Neuronal stem cell (in vitro differentiated cells): ENCODE measurements at regions not wholly inside any gene's neighbourhood (a gene's known extent, or its start where the extent isn't known, plus 50 kb on each side); places are given as distances from the start of the nearest gene placed in this dataset.

Source experiments
- DNase-seq: peaks from one replicate; pipeline ENCODE4 v3.0.0-alpha.2; 2013; ENCODE audit warnings: low spot score
- H2AFZ ChIP-seq: one replicate; pipeline ENCODE4 v1.6.1; 2013; ENCODE audit warnings: mild to moderate bottlenecking, low read length, inconsistent platforms
- H2AK5ac ChIP-seq: 2 replicates; pipeline ENCODE4 v1.6.1; 2013; ENCODE audit warnings: low read depth, mild to moderate bottlenecking, inconsistent platforms, low read length, moderate library complexity, mixed read lengths
- H2BK120ac ChIP-seq: 2 replicates; pipeline ENCODE4 v1.6.1; 2013; ENCODE audit warnings: low read depth, mild to moderate bottlenecking, inconsistent platforms, low read length, moderate library complexity, mixed read lengths
- H2BK12ac ChIP-seq: one replicate; pipeline ENCODE4 v1.6.1; 2013; ENCODE audit warnings: low read length, inconsistent platforms
- H2BK15ac ChIP-seq: 2 replicates; pipeline ENCODE4 v1.6.1; 2013; ENCODE audit warnings: mild to moderate bottlenecking, low read length, inconsistent platforms, mixed read lengths
- H2BK5ac ChIP-seq: one replicate; pipeline ENCODE4 v1.6.1; 2013; ENCODE audit warnings: inconsistent platforms, mild to moderate bottlenecking, low read length, moderate library complexity
- H3K14ac ChIP-seq: one replicate; pipeline ENCODE4 v1.6.1; 2013; ENCODE audit warnings: low read length, inconsistent platforms
- H3K18ac ChIP-seq: 2 replicates; pipeline ENCODE4 v1.6.1; 2013; ENCODE audit warnings: low read length, inconsistent platforms
- H3K23ac ChIP-seq: 2 replicates; pipeline ENCODE4 v1.6.1; 2013; ENCODE audit warnings: low read depth, mild to moderate bottlenecking, mixed read lengths, low read length, inconsistent platforms; ENCODE audit not compliant: poor library complexity
- H3K27ac ChIP-seq: replicated peaks from 3 replicates; pipeline ENCODE4 v1.5.1; 2013; ENCODE audit warnings: low read length, inconsistent platforms
- H3K27me3 ChIP-seq, 3 experiments: 2 replicates each; pipeline ENCODE4 v1.6.1; 2013; ENCODE audit warnings: low read length in 3 of 3, mild to moderate bottlenecking in 2 of 3, inconsistent platforms in 1 of 3, low read depth in 1 of 3, mixed read lengths in 1 of 3, moderate library complexity in 1 of 3; ENCODE audit not compliant: control insufficient read depth in 3 of 3, insufficient read depth in 3 of 3
- H3K36me3 ChIP-seq, 2 donors: replicated peaks in 1 of 2; 2 replicates each; pipeline ENCODE4 v1.6.1; 2013; ENCODE audit warnings: low read length in 2 of 2; ENCODE audit not compliant: control insufficient read depth in 2 of 2, insufficient read depth in 2 of 2
- H3K4ac ChIP-seq: 2 replicates; pipeline ENCODE4 v1.6.1; 2013; ENCODE audit warnings: inconsistent platforms, mild to moderate bottlenecking, low read length, moderate library complexity
- H3K4me1 ChIP-seq, 2 donors: 1 replicate in 1 of 2; 2 replicates in 1 of 2; pipeline ENCODE4 v1.6.1; 2013; ENCODE audit warnings: low read length in 2 of 2, low read depth in 1 of 2; ENCODE audit not compliant: control insufficient read depth in 2 of 2, insufficient read depth in 1 of 2
- H3K4me2 ChIP-seq: one replicate; pipeline ENCODE4 v1.6.1; 2013; ENCODE audit warnings: mild to moderate bottlenecking, low read length, inconsistent platforms; ENCODE audit not compliant: insufficient read depth, poor library complexity, severe bottlenecking
- H3K4me3 ChIP-seq, 2 donors: 2 replicates each; pipeline ENCODE4 v1.5.1; 2013; ENCODE audit warnings: low read length in 2 of 2, mild to moderate bottlenecking in 2 of 2, inconsistent platforms in 1 of 2, moderate library complexity in 1 of 2
- H3K79me1 ChIP-seq: one replicate; pipeline ENCODE4 v1.6.1; 2013; ENCODE audit warnings: low read depth, mild to moderate bottlenecking, inconsistent platforms, low read length, moderate library complexity
- H3K9ac ChIP-seq: one replicate; pipeline ENCODE4 v1.6.1; 2013; ENCODE audit warnings: mild to moderate bottlenecking, low read depth, low read length, inconsistent platforms; ENCODE audit not compliant: poor library complexity
- H3K9me3 ChIP-seq, 2 donors: replicated peaks in 1 of 2; 2 replicates each; pipeline versions ENCODE3 to v1.6.1; 2013; ENCODE audit warnings: low read length in 2 of 2, mild to moderate bottlenecking in 2 of 2, inconsistent platforms in 1 of 2, low read depth in 1 of 2, mixed read lengths in 1 of 2, moderate library complexity in 1 of 2; ENCODE audit not compliant: control insufficient read depth in 2 of 2, insufficient read depth in 1 of 2
- H4K8ac ChIP-seq: one replicate; pipeline ENCODE4 v1.6.1; 2013; ENCODE audit warnings: low read depth, mild to moderate bottlenecking, inconsistent platforms, low read length, moderate library complexity
- H4K91ac ChIP-seq: one replicate; pipeline ENCODE4 v1.6.1; 2013; ENCODE audit warnings: low read length, low read depth, mild to moderate bottlenecking, inconsistent platforms; ENCODE audit not compliant: poor library complexity
- WGBS, 2 donors: extraction: QIAGEN DNeasy Blood & Tissue Kit; methylation state at CpG; one replicate each; pipeline ENCODE4 v1.1.7; 2013; ENCODE audit warnings: missing lambda C conversion rate in 2 of 2, mixed read lengths in 1 of 2; ENCODE audit not compliant: insufficient read length in 2 of 2, insufficient replicate concordance in 1 of 2; ENCODE audit errors: extremely low coverage in 2 of 2; 5-methylcytosine and 5-hydroxymethylcytosine counted together

DNA sequence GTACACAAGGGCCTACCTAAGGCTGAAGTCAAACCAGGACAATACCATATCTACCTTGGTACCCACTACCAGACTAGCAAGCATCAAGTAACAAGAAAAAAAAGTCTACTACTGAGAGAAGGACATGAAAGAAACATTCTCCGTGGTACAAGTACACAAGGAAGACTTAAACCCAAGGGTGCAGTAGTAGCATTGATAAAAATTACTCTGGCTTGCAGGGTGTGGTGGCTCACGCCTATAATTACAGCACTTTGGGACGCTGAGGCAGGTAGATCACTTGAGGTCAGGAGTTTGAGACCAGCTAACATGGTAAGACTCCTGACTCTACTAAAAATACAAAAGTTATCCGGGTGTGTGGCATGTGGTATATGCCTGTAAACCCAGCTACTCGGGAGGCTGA, 386.5 kb upstream of the PMFBP1 start:
- H2BK120ac ChIP-seq = no peak overlapping the region
- H4K91ac ChIP-seq = no peak overlapping the region
- no peak overlapping the region for H3K14ac ChIP-seq
- H2AK5ac ChIP-seq = no peak overlapping the region
- no peak overlapping the region for H3K27ac ChIP-seq
- H3K9me3 ChIP-seq = no peaks in the 10 kb centered on the region
- no peak overlapping the region for H2BK15ac ChIP-seq
- no peak overlapping the region for H2BK12ac ChIP-seq
- H3K9ac ChIP-seq = no peak overlapping the region
- H2AFZ ChIP-seq = no peak overlapping the region
- no CpG with 5 or more reads among the region's 5 CpGs for WGBS, 2 donors
- H3K4ac ChIP-seq = no peak overlapping the region
- peaks cover 0 to 7% of the 10 kb centered on the region in 2 donors for H3K4me1 ChIP-seq
- H4K8ac ChIP-seq = no peak overlapping the region
- H3K18ac ChIP-seq = no peak overlapping the region
- no peak overlapping the region for H3K4me2 ChIP-seq
- H3K23ac ChIP-seq = no peak overlapping the region
- H3K36me3 ChIP-seq = no peaks in the 10 kb centered on the region
- no peaks in the 10 kb centered on the region for H3K27me3 ChIP-seq
- no peak overlapping the region for H3K4me3 ChIP-seq
- H3K79me1 ChIP-seq = no peaks in the 10 kb centered on the region
- H2BK5ac ChIP-seq = no peak overlapping the region
- DNase-seq = no peak

DNA sequence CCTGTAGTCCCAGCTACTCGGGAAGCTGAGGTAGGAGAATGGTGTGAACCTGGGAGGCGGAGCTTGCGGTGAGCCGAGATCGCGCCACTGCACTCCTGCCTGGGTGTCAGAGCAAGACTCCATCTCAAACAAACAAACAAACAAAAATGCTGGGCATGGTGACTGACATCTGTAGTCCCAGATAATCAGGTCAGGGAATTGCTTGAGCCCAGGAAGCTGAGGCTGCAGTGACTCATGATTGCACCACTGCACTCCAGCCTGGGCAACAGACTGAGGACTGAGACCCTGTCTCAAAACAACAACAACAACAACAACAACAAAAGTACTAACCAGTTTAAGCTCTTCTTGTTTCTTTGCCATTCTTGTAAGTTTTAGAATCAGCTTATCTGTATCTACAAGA, 383.0 kb upstream of the PMFBP1 start:
- no peaks in the 10 kb centered on the region for H3K79me1 ChIP-seq
- no peak for DNase-seq
- H3K23ac ChIP-seq = no peak overlapping the region
- no peak overlapping the region for H2AK5ac ChIP-seq
- H3K4me1 ChIP-seq = no peaks in the 10 kb centered on the region
- H4K8ac ChIP-seq = no peak overlapping the region
- H2BK120ac ChIP-seq = no peak overlapping the region
- WGBS, 2 donors = no CpG with 5 or more reads among the region's 6 CpGs
- no peak overlapping the region for H3K18ac ChIP-seq
- H2BK12ac ChIP-seq = no peak overlapping the region
- H3K36me3 ChIP-seq = no peaks in the 10 kb centered on the region
- no peak overlapping the region for H2AFZ ChIP-seq
- H2BK15ac ChIP-seq = no peak overlapping the region
- H3K9me3 ChIP-seq = peaks cover 0 to 7% of the 10 kb centered on the region in 2 donors
- H3K9ac ChIP-seq = no peak overlapping the region
- no peak overlapping the region for H3K14ac ChIP-seq
- H3K4me3 ChIP-seq = no peak overlapping the region
- no peak overlapping the region for H3K27ac ChIP-seq
- H3K4me2 ChIP-seq = no peak overlapping the region
- no peak overlapping the region for H2BK5ac ChIP-seq
- no peak overlapping the region for H4K91ac ChIP-seq
- H3K27me3 ChIP-seq = no peaks in the 10 kb centered on the region
- H3K4ac ChIP-seq = no peak overlapping the region

DNA sequence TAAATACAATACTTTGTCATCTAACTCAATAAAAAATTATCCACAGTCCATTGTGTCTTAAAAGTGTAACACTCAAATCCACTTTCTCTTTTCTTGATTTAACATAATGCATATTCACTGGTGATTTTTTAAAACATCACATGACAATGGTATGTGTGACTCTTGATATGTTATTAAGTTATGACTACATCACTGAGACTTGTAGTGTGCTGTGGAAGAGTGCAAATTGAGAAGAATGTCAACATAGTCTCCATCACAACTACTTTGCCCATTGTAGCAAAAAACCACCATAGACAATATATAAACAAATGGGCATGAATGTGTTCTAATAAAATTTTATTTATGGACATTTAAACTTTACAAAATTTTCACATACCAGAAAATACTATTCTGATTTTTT, 380.7 kb upstream of the PMFBP1 start:
- Histone ChIP-seq H3K4me1 (no peaks in the 10 kb centered on the region), H3K27ac (no peak overlapping the region), H2BK15ac (no peak overlapping the region), H3K9ac (no peak overlapping the region), H4K8ac (no peak overlapping the region), H3K18ac (no peak overlapping the region), H2AK5ac (no peak overlapping the region), H3K9me3 (peaks cover 0 to 13% of the 10 kb centered on the region in 2 donors), H3K23ac (no peak overlapping the region), H3K4me2 (no peak overlapping the region), H3K36me3 (no peaks in the 10 kb centered on the region), H3K4ac (no peak overlapping the region), H3K79me1 (no peaks in the 10 kb centered on the region), H3K14ac (no peak overlapping the region), H2BK5ac (no peak overlapping the region), H3K4me3 (no peak overlapping the region), H2BK120ac (no peak overlapping the region), H3K27me3 (no peaks in the 10 kb centered on the region), H2BK12ac (no peak overlapping the region), H4K91ac (no peak overlapping the region), H2AFZ (no peak overlapping the region)
- no peak for DNase-seq

DNA sequence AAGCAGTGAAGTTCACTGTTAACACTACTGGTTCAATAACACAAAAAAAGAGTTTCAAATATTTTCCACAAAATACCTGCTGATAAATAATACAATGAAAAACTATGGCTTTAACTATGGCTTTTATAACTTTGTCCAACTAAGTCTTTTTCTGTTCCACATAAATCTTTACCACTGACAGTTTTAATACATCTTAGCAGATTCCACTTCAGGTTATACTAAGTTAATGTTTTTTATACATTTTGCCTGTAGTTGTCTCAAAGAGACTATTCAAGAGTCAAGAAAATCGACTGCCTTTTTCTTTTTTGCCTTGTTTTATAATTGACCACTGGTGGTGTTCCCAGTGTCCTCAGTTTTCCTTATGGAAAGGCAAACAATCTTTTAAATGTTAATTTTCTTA, 379.7 kb upstream of the PMFBP1 start:
- Histone ChIP-seq H3K18ac (no peak overlapping the region), H2BK120ac (no peak overlapping the region), H3K27ac (no peak overlapping the region), H3K36me3 (no peaks in the 10 kb centered on the region), H3K4me3 (no peak overlapping the region), H4K8ac (no peak overlapping the region), H2AFZ (no peak overlapping the region), H3K4ac (no peak overlapping the region), H3K14ac (no peak overlapping the region), H2BK15ac (no peak overlapping the region), H3K4me2 (no peak overlapping the region), H3K9me3 (peaks cover 0 to 13% of the 10 kb centered on the region in 2 donors), H3K4me1 (no peaks in the 10 kb centered on the region), H2AK5ac (no peak overlapping the region), H3K23ac (no peak overlapping the region), H3K27me3 (no peaks in the 10 kb centered on the region), H3K79me1 (no peaks in the 10 kb centered on the region), H2BK12ac (no peak overlapping the region), H3K9ac (no peak overlapping the region), H2BK5ac (no peak overlapping the region), H4K91ac (no peak overlapping the region)
- WGBS, 2 donors = no CpG with 5 or more reads among the region's 1 CpG
- DNase-seq = no peak
